HEK293 (cell line): ENCODE measurements at regions not wholly inside any gene's neighbourhood (a gene's known extent, or its start where the extent isn't known, plus 50 kb on each side); places are given as distances from the start of the nearest gene placed in this dataset.

Experiments used
- CTCF ChIA-PET: fragments of 350-600 bp; formaldehyde crosslinking; extraction: SDS; loops from one replicate; lab custom pipeline; 2021; ENCODE audit warnings: antibody characterized with exemption; lab: Yijun Ruan, JAX
- POLR2A ChIA-PET: fragments of 300-600 bp; formaldehyde crosslinking; extraction: SDS; loops from one replicate; lab custom pipeline; 2020; ENCODE audit warnings: antibody characterized with exemption, inconsistent platforms; lab: Yijun Ruan, JAX
- H3K27ac ChIP-seq: fragments of 200-500 bp; sonication (Bioruptor generic); 2 replicates; pipeline ENCODE4 v1.5.1; 2014; ENCODE audit warnings: low read depth, low read length, control low read depth, inconsistent platforms; ENCODE audit errors: extremely low read depth
- H3K36me3 ChIP-seq, 2 experiments: fragments of 200-500 bp in 1 of 2; sonication (Bioruptor generic) in 1 of 2; 1 replicate in 1 of 2; 2 replicates in 1 of 2; pipeline ENCODE4 v1.5.1; 2014 to 2017; ENCODE audit warnings: inconsistent platforms in 2 of 2, low read length in 2 of 2; ENCODE audit not compliant: control insufficient read depth in 2 of 2, insufficient read depth in 1 of 2
- H3K4me1 ChIP-seq: fragments of 200-500 bp; sonication (Bioruptor generic); 2 replicates; pipeline ENCODE4 v1.5.1; 2014; ENCODE audit warnings: mild to moderate bottlenecking, low read length, inconsistent platforms; ENCODE audit not compliant: control insufficient read depth, insufficient read depth
- H3K4me3 ChIP-seq: 2 replicates; pipeline ENCODE4 v1.5.1; 2011; ENCODE audit warnings: low read depth, mild to moderate bottlenecking, control low read depth, low read length, moderate library complexity
- H3K9me3 ChIP-seq: fragments of 200-500 bp; sonication (Bioruptor generic); 2 replicates; pipeline ENCODE4 v1.5.1; 2014; ENCODE audit warnings: low read depth, low read length, inconsistent platforms; ENCODE audit not compliant: control insufficient read depth, insufficient read depth
- FEZF1 ChIP-seq: fragments of 450-650 bp; formaldehyde crosslinking; IDR thresholded peaks from 2 replicates; pipeline ENCODE4 v1.5.1; 2016; ENCODE audit warnings: missing biosample characterization, missing genetic modification characterization
- IKZF3 ChIP-seq: fragments of 450-650 bp; IDR thresholded peaks from 2 replicates; pipeline ENCODE4 v1.5.0; 2018; ENCODE audit warnings: missing biosample characterization, mild to moderate bottlenecking, missing genetic modification characterization, moderate library complexity
- KLF9 ChIP-seq: fragments of 450-650 bp; formaldehyde crosslinking; IDR thresholded peaks from 2 replicates; pipeline ENCODE4 v1.5.1; 2016; ENCODE audit warnings: missing biosample characterization, missing genetic modification characterization, low read depth
- MZF1 ChIP-seq: fragments of 450-650 bp; formaldehyde crosslinking; IDR thresholded peaks from 2 replicates; pipeline ENCODE4 v1.5.1; 2017; ENCODE audit warnings: missing biosample characterization, missing genetic modification characterization, borderline replicate concordance
- PRDM4 ChIP-seq: fragments of 450-650 bp; formaldehyde crosslinking; IDR thresholded peaks from 2 replicates; pipeline ENCODE4 v1.5.1; 2017; ENCODE audit warnings: missing biosample characterization, missing genetic modification characterization
- REST ChIP-seq: fragments of 450-650 bp; formaldehyde crosslinking; IDR thresholded peaks from 2 replicates; pipeline ENCODE4 v1.5.1; 2016; ENCODE audit warnings: missing biosample characterization, missing genetic modification characterization
- SP2 ChIP-seq: fragments of 450-650 bp; formaldehyde crosslinking; IDR thresholded peaks from 2 replicates; pipeline ENCODE4 v1.5.1; 2016; ENCODE audit warnings: missing biosample characterization, missing genetic modification characterization
- ZBTB10 ChIP-seq: fragments of 450-650 bp; formaldehyde crosslinking; IDR thresholded peaks from 2 replicates; pipeline ENCODE4 v1.5.1; 2016; ENCODE audit warnings: missing biosample characterization, missing genetic modification characterization
- ZBTB49 ChIP-seq: fragments of 450-650 bp; formaldehyde crosslinking; IDR thresholded peaks from 2 replicates; pipeline ENCODE4 v1.5.1; 2016; ENCODE audit warnings: missing biosample characterization, missing genetic modification characterization, low read depth
- ZNF112 ChIP-seq: fragments of 450-650 bp; formaldehyde crosslinking; IDR thresholded peaks from 2 replicates; pipeline ENCODE4 v1.5.0; 2017; ENCODE audit warnings: missing biosample characterization, missing genetic modification characterization
- ZNF148 ChIP-seq: fragments of 450-650 bp; formaldehyde crosslinking; IDR thresholded peaks from 2 replicates; pipeline ENCODE4 v1.5.0; 2017; ENCODE audit warnings: missing biosample characterization, missing genetic modification characterization, borderline replicate concordance
- ZNF48 ChIP-seq: fragments of 450-650 bp; formaldehyde crosslinking; IDR thresholded peaks from 2 replicates; pipeline ENCODE4 v1.5.1; 2016; ENCODE audit warnings: missing biosample characterization, missing genetic modification characterization
- ZNF548 ChIP-seq: fragments of 450-650 bp; formaldehyde crosslinking; IDR thresholded peaks from 2 replicates; pipeline ENCODE4 v1.5.1; 2016; ENCODE audit warnings: missing biosample characterization, missing genetic modification characterization
- ZNF585B ChIP-seq: fragments of 450-650 bp; formaldehyde crosslinking; IDR thresholded peaks from 2 replicates; pipeline ENCODE4 v1.5.1; 2016; ENCODE audit warnings: missing biosample characterization, missing genetic modification characterization
- ZNF664 ChIP-seq: fragments of 450-650 bp; formaldehyde crosslinking; IDR thresholded peaks from 2 replicates; pipeline ENCODE4 v1.5.1; 2016; ENCODE audit warnings: missing biosample characterization, missing genetic modification characterization
- ZNF677 ChIP-seq: fragments of 450-650 bp; IDR thresholded peaks from 2 replicates; pipeline ENCODE4 v1.5.0; 2018; ENCODE audit warnings: missing biosample characterization, mild to moderate bottlenecking, missing genetic modification characterization, moderate library complexity
- ZNF830 ChIP-seq: fragments of 450-650 bp; IDR thresholded peaks from 2 replicates; pipeline ENCODE4 v1.5.0; 2018; ENCODE audit warnings: missing biosample characterization, missing genetic modification characterization, low read depth, mild to moderate bottlenecking, moderate library complexity
- ZSCAN23 ChIP-seq: fragments of 450-650 bp; formaldehyde crosslinking; IDR thresholded peaks from 2 replicates; pipeline ENCODE4 v1.5.1; 2016; ENCODE audit warnings: missing biosample characterization, missing genetic modification characterization

- ChIA-PET POLR2A (no interaction called here), CTCF (interaction anchor here (0.7 to 1.3 kb wide), 3 partner anchors 21 to 379 kb away, joined by 3 read pairs; no protein-coding TSS in a partner anchor)
- TF ChIP-seq ZNF677 (tag by site-specific recombination) = no peak
- no peak for TF ChIP-seq ZSCAN23 (tag by site-specific recombination)
- Histone ChIP-seq H3K4me1 (no peaks in the 10 kb centered on the region), H3K9me3 (no peaks in the 10 kb centered on the region), H3K36me3 (no peaks in the 10 kb centered on the region), H3K4me3 (no peak overlapping the region), H3K27ac (no peak overlapping the region)
Measured at GRCh38 chr6:88491266-88491880, 325.2 kb upstream of the CNR1 start.

- TF ChIP-seq ZNF830 = no peak
- no peak for TF ChIP-seq KLF9 (tag by site-specific recombination)
- TF ChIP-seq ZNF548 (tag by site-specific recombination) = no peak
- no peak for TF ChIP-seq REST (tag by site-specific recombination)
- no peak for TF ChIP-seq ZBTB10
- no peak for TF ChIP-seq ZNF48
- TF ChIP-seq FEZF1 (tag by site-specific recombination) = no peak
- TF ChIP-seq IKZF3 (tag by site-specific recombination) = no peak
- no peak for TF ChIP-seq PRDM4 (tag by site-specific recombination)
- TF ChIP-seq ZNF585B (tag by site-specific recombination) = no peak
- TF ChIP-seq SP2 (tag by site-specific recombination) = no peak
- no peak for TF ChIP-seq ZBTB49 (tag by site-specific recombination)
- TF ChIP-seq ZNF112 (tag by site-specific recombination) = no peak
- TF ChIP-seq ZNF664 (tag by site-specific recombination) = no peak
- TF ChIP-seq MZF1 = no peak
- no peak for TF ChIP-seq ZNF148 (tag by site-specific recombination)
- no peaks in the 10 kb centered on the region for H3K4me1 ChIP-seq
- H3K9me3 ChIP-seq = no peaks in the 10 kb centered on the region
- ChIA-PET CTCF (interaction anchor here (0.5 to 1.3 kb wide), 5 partner anchors 12 to 825 kb away, joined by 3 to 4 read pairs (median 3); no protein-coding TSS in a partner anchor), POLR2A (no interaction called here)
- H3K36me3 ChIP-seq = no peaks in the 10 kb centered on the region
- no peak overlapping the region for H3K27ac ChIP-seq
- H3K4me3 ChIP-seq = no peak overlapping the region
Measured at GRCh38 chr6:88490908-88491264, 324.7 kb upstream of the CNR1 start.
